Upper lobe of right lung (tissue), 1 donor: ENCODE measurements at regions not wholly inside any gene's neighbourhood (a gene's known extent, or its start where the extent isn't known, plus 50 kb on each side); places are given as distances from the start of the nearest gene placed in this dataset.

Source experiments
- ATAC-seq: fragments of 200-7000 bp; cut with Tn5 transposase; one replicate; pipeline ENCODE4 v1.9.1; 2020; ENCODE audit warnings: mild to moderate bottlenecking, moderate library complexity
- DNase-seq: peaks from one replicate; pipeline ENCODE4 v3.0.0-alpha.2; 2020
- H3K27ac ChIP-seq: fragments of 200-600 bp; one replicate; pipeline ENCODE4 v1.8.0; 2022
- H3K27me3 ChIP-seq: fragments of 200-600 bp; one replicate; pipeline ENCODE4 v1.8.0; 2022; ENCODE audit warnings: mild to moderate bottlenecking
- H3K36me3 ChIP-seq: fragments of 200-600 bp; one replicate; pipeline ENCODE4 v1.8.0; 2022
- H3K4me1 ChIP-seq: fragments of 200-600 bp; one replicate; pipeline ENCODE4 v1.8.0; 2022
- H3K4me3 ChIP-seq: fragments of 200-600 bp; one replicate; pipeline ENCODE4 v1.8.0; 2022; ENCODE audit warnings: mild to moderate bottlenecking
- H3K9me3 ChIP-seq: fragments of 200-600 bp; one replicate; pipeline ENCODE4 v1.8.0; 2022
- intact Hi-C: fragments of 100-400 bp; cut with DNase I; formaldehyde crosslinking; loops from one replicate; pipeline ENCODE4 v1.11.0; 2022
- TF ChIP-seq, protein P1 (sequence below): fragments of 200-600 bp; IDR thresholded peaks from one replicate; pipeline ENCODE4 v1.8.0; 2022; ENCODE audit warnings: antibody characterized with exemption
- donor health status: DM: no; HTN: yes; CAD: no; lungs with severe emphysema.

GRCh38 chr4:79050541-79050880 lies 111.3 kb upstream of the PAQR3 start:
- H3K27ac ChIP-seq = no peak overlapping the region
- TF ChIP-seq, protein P1, sequence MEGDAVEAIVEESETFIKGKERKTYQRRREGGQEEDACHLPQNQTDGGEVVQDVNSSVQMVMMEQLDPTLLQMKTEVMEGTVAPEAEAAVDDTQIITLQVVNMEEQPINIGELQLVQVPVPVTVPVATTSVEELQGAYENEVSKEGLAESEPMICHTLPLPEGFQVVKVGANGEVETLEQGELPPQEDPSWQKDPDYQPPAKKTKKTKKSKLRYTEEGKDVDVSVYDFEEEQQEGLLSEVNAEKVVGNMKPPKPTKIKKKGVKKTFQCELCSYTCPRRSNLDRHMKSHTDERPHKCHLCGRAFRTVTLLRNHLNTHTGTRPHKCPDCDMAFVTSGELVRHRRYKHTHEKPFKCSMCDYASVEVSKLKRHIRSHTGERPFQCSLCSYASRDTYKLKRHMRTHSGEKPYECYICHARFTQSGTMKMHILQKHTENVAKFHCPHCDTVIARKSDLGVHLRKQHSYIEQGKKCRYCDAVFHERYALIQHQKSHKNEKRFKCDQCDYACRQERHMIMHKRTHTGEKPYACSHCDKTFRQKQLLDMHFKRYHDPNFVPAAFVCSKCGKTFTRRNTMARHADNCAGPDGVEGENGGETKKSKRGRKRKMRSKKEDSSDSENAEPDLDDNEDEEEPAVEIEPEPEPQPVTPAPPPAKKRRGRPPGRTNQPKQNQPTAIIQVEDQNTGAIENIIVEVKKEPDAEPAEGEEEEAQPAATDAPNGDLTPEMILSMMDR = no peak
- ATAC-seq (no peak), DNase-seq (no peak)
- no peaks in the 10 kb centered on the region for H3K36me3 ChIP-seq
- intact Hi-C loops = no loop called here
- no peaks in the 10 kb centered on the region for H3K4me1 ChIP-seq
- H3K27me3 ChIP-seq = no peaks in the 10 kb centered on the region
- H3K4me3 ChIP-seq = no peak overlapping the region
- no peaks in the 10 kb centered on the region for H3K9me3 ChIP-seq

- H3K27me3 ChIP-seq = no peaks in the 10 kb centered on the region
- intact Hi-C loops = no loop called here
- ATAC-seq = no peak
- no peak overlapping the region for H3K27ac ChIP-seq
- H3K4me1 ChIP-seq = no peaks in the 10 kb centered on the region
- no peaks in the 10 kb centered on the region for H3K36me3 ChIP-seq
- no peak for DNase-seq
- H3K9me3 ChIP-seq = no peaks in the 10 kb centered on the region
- TF ChIP-seq, protein P1 = no peak
- no peak overlapping the region for H3K4me3 ChIP-seq
Observed at GRCh38 chr4:79049840-79050540, 110.8 kb upstream of the PAQR3 start.

- H3K27ac ChIP-seq = no peak overlapping the region
- intact Hi-C loops = no loop called here
- DNase-seq (no peak), ATAC-seq (no peak)
- H3K4me3 ChIP-seq = no peak overlapping the region
- H3K27me3 ChIP-seq = no peaks in the 10 kb centered on the region
- no peaks in the 10 kb centered on the region for H3K4me1 ChIP-seq
- TF ChIP-seq, protein P1 = no peak
- no peaks in the 10 kb centered on the region for H3K9me3 ChIP-seq
- no peaks in the 10 kb centered on the region for H3K36me3 ChIP-seq
Observed at GRCh38 chr4:79048878-79049277, 109.6 kb upstream of the PAQR3 start.

DNA sequence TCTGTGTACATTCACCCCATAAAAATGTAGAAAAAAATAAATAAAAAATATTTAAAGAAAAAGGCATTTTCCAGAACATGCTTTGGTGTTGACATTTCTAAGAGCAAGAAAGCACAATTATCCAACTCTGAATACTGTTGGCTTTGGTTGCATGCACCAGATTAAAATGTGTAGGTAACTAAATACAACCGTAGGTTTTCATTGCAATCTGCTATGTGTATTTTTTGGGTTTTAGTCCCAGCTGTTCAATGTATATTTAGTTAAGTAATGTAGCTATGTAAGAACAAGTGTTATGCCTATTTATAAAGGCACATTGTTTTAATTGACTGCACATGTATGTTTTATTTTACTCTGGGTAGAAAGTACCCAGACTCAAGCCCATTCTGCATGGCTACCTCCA lies 108.1 kb upstream of the PAQR3 start:
- no peak for DNase-seq
- H3K27me3 ChIP-seq = no peaks in the 10 kb centered on the region
- H3K4me1 ChIP-seq = no peaks in the 10 kb centered on the region
- H3K9me3 ChIP-seq = no peaks in the 10 kb centered on the region
- ATAC-seq = no peak
- no peaks in the 10 kb centered on the region for H3K36me3 ChIP-seq
- TF ChIP-seq, protein P1 = no peak
- intact Hi-C loops = no loop called here
- H3K4me3 ChIP-seq = no peak overlapping the region
- no peak overlapping the region for H3K27ac ChIP-seq

- Histone ChIP-seq H3K27ac (no peak overlapping the region), H3K4me3 (no peak overlapping the region), H3K36me3 (no peaks in the 10 kb centered on the region), H3K27me3 (no peaks in the 10 kb centered on the region), H3K4me1 (no peaks in the 10 kb centered on the region), H3K9me3 (no peaks in the 10 kb centered on the region)
- DNase-seq = no peak
- intact Hi-C loops = no loop called here
- TF ChIP-seq, protein P1 = no peak
- no peak for ATAC-seq
Observed at GRCh38 chr4:79046016-79046592, 106.9 kb upstream of the PAQR3 start.
